ENCODE measurements at regions not wholly inside any gene's neighbourhood (a gene's known extent, or its start where the extent isn't known, plus 50 kb on each side); places are given as distances from the start of the nearest gene placed in this dataset.

DNA sequence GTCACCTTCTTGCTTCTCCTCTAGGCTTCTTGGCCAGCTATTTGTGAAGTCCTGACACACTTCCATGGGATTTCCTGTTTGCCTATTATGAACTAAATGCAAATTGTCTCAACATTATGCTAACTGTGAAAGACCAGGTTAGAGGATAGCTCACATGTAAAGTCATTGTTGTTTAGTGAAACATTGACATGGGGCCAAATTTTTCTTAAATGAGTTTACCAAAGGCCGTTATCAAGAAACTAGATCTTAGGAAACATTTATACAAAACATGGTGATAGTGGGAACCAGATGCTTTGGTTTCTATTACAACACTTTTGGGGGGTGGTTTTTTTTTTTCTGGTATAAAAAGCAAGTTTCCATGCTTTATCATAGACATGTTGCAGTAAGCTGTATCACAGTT, 466.8 kb upstream of the FAM241A start:
- TF ChIP-seq, protein P1, sequence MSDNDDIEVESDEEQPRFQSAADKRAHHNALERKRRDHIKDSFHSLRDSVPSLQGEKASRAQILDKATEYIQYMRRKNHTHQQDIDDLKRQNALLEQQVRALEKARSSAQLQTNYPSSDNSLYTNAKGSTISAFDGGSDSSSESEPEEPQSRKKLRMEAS (IDR thresholded peaks at IDR 0.05), result no peak
- no peak for TF ChIP-seq RAD21 (IDR thresholded peaks at IDR 0.05; ENCODE audit: low read depth)
- no peak for TF ChIP-seq CREB1 (IDR thresholded peaks at IDR 0.05; ENCODE audit: low read depth)
- TF ChIP-seq TCF12 (IDR thresholded peaks at IDR 0.05; ENCODE audit: low read depth), result no peak
- TF ChIP-seq FOXM1 (IDR thresholded peaks at IDR 0.05; ENCODE audit: borderline replicate concordance, low read depth), result no peak
- no peak for TF ChIP-seq EP300 (IDR thresholded peaks at IDR 0.05; ENCODE audit: borderline replicate concordance)
- TF ChIP-seq, protein P2, sequence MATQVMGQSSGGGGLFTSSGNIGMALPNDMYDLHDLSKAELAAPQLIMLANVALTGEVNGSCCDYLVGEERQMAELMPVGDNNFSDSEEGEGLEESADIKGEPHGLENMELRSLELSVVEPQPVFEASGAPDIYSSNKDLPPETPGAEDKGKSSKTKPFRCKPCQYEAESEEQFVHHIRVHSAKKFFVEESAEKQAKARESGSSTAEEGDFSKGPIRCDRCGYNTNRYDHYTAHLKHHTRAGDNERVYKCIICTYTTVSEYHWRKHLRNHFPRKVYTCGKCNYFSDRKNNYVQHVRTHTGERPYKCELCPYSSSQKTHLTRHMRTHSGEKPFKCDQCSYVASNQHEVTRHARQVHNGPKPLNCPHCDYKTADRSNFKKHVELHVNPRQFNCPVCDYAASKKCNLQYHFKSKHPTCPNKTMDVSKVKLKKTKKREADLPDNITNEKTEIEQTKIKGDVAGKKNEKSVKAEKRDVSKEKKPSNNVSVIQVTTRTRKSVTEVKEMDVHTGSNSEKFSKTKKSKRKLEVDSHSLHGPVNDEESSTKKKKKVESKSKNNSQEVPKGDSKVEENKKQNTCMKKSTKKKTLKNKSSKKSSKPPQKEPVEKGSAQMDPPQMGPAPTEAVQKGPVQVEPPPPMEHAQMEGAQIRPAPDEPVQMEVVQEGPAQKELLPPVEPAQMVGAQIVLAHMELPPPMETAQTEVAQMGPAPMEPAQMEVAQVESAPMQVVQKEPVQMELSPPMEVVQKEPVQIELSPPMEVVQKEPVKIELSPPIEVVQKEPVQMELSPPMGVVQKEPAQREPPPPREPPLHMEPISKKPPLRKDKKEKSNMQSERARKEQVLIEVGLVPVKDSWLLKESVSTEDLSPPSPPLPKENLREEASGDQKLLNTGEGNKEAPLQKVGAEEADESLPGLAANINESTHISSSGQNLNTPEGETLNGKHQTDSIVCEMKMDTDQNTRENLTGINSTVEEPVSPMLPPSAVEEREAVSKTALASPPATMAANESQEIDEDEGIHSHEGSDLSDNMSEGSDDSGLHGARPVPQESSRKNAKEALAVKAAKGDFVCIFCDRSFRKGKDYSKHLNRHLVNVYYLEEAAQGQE (IDR thresholded peaks at IDR 0.05; ENCODE audit: low read depth), result no peak
- no peak for TF ChIP-seq TAF1 (IDR thresholded peaks at IDR 0.05; ENCODE audit: low read depth)

All from Ishikawa (cell line).